ENCODE measurements at regions not wholly inside any gene's neighbourhood (a gene's known extent, or its start where the extent isn't known, plus 50 kb on each side); places are given as distances from the start of the nearest gene placed in this dataset.
"Not testable (repeated sequence)": the region's sequence is repeated elsewhere in the genome, so short reads cannot be mapped to it uniquely, and the experiment has no call there.

GRCh38 chr3:137324114-137324513 is 366.3 kb downstream of the IL20RB start:
- H3K4me3 ChIP-seq (replicated peaks; ENCODE audit: low read depth, low read length), result no peak overlapping the region
- DNase-seq (ENCODE audit: low read depth), result no peak
- no peak for TF ChIP-seq CTCF (IDR thresholded peaks at IDR 0.05; ENCODE audit: low read length, missing control alignments)

GRCh38 chr3:137325170-137325569 is 367.4 kb downstream of the IL20RB start:
- no peak overlapping the region for H3K4me3 ChIP-seq (replicated peaks; ENCODE audit: low read depth, low read length)
- no peak for DNase-seq (ENCODE audit: low read depth)
- TF ChIP-seq CTCF (IDR thresholded peaks at IDR 0.05; ENCODE audit: low read length, missing control alignments), result no peak

- DNase-seq (ENCODE audit: low read depth), result no peak
- TF ChIP-seq CTCF (IDR thresholded peaks at IDR 0.05; ENCODE audit: low read length, missing control alignments), result no peak
- H3K4me3 ChIP-seq (replicated peaks; ENCODE audit: low read depth, low read length), result no peak overlapping the region
Observed at GRCh38 chr3:137325934-137326333, 368.2 kb downstream of the IL20RB start.

GRCh38 chr3:137329594-137329993 is 371.8 kb downstream of the IL20RB start:
- TF ChIP-seq CTCF (IDR thresholded peaks at IDR 0.05; ENCODE audit: low read length, missing control alignments), result no peak
- no peak overlapping the region for H3K4me3 ChIP-seq (replicated peaks; ENCODE audit: low read depth, low read length)
- DNase-seq (ENCODE audit: low read depth), result no peak

GRCh38 chr3:137330246-137330645 is 372.5 kb downstream of the IL20RB start:
- no peak for DNase-seq (ENCODE audit: low read depth)
- TF ChIP-seq CTCF (IDR thresholded peaks at IDR 0.05; ENCODE audit: low read length, missing control alignments), result no peak
- no peak overlapping the region for H3K4me3 ChIP-seq (replicated peaks; ENCODE audit: low read depth, low read length)

GRCh38 chr3:137332297-137332696 is 374.5 kb downstream of the IL20RB start:
- H3K4me3 ChIP-seq (replicated peaks; ENCODE audit: low read depth, low read length), result no peak overlapping the region
- no peak for TF ChIP-seq CTCF (IDR thresholded peaks at IDR 0.05; ENCODE audit: low read length, missing control alignments)
- no peak for DNase-seq (ENCODE audit: low read depth)

- no peak for TF ChIP-seq CTCF (IDR thresholded peaks at IDR 0.05; ENCODE audit: low read length, missing control alignments)
- no peak for DNase-seq (ENCODE audit: low read depth)
- no peak overlapping the region for H3K4me3 ChIP-seq (replicated peaks; ENCODE audit: low read depth, low read length)
Observed at GRCh38 chr3:137335478-137335877, 377.7 kb downstream of the IL20RB start.

GRCh38 chr3:137338400-137338799 is 380.6 kb downstream of the IL20RB start:
- not testable (repeated sequence) for DNase-seq (ENCODE audit: low read depth); H3K4me3 ChIP-seq (replicated peaks; ENCODE audit: low read depth, low read length)
